ENCODE measurements at regions not wholly inside any gene's neighbourhood (a gene's known extent, or its start where the extent isn't known, plus 50 kb on each side); places are given as distances from the start of the nearest gene placed in this dataset.

DNA sequence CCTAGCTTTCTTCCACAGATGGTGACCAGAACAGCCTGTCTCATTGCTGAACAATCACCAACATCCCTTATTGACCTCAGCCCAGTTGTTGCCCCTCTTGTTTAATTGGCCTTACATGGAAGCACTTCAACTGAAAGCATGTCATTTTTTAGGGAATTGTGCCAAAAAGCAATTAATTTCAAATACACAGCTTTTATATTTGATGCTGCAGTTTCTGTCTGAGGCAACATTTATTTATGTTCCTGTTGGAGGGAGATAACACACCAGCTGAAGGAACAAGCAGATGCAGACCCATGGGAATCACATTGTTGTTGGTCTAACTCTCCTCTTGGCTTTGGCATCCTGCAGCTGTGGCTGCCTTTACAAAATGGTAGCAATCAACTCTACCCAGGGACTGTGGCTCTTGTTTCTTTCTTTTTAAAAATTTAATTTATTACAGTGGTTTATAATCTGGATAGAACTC, 498.1 kb upstream of the RGMA start:
- TF ChIP-seq, protein P1, sequence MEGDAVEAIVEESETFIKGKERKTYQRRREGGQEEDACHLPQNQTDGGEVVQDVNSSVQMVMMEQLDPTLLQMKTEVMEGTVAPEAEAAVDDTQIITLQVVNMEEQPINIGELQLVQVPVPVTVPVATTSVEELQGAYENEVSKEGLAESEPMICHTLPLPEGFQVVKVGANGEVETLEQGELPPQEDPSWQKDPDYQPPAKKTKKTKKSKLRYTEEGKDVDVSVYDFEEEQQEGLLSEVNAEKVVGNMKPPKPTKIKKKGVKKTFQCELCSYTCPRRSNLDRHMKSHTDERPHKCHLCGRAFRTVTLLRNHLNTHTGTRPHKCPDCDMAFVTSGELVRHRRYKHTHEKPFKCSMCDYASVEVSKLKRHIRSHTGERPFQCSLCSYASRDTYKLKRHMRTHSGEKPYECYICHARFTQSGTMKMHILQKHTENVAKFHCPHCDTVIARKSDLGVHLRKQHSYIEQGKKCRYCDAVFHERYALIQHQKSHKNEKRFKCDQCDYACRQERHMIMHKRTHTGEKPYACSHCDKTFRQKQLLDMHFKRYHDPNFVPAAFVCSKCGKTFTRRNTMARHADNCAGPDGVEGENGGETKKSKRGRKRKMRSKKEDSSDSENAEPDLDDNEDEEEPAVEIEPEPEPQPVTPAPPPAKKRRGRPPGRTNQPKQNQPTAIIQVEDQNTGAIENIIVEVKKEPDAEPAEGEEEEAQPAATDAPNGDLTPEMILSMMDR (conservative IDR thresholded peaks at IDR 0.05), result no peak
- no peak for TF ChIP-seq ZFX (IDR thresholded peaks at IDR 0.05)
- H3K27ac ChIP-seq, result no peak overlapping the region

DNA sequence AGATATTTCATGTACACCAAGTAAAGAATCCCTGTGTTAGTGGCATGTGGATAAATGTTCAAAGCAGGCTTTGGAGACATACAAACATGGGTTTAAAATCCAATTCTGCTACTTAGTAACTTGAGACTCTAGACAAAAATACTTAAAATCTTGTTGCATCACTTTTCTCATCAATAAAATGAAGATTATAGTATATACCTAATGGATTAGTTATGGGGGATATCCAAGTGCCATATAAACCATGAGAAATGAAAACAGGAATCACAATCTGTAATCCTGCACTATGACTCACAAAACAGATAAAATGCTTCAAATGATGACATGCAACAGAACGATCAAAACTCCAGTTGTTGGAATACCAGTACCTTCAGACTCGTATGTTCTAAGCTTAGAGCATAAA, 496.0 kb upstream of the RGMA start:
- H3K27ac ChIP-seq, result no peak overlapping the region
- TF ChIP-seq ZFX (IDR thresholded peaks at IDR 0.05), result no peak
- TF ChIP-seq, protein P1 (conservative IDR thresholded peaks at IDR 0.05), result no peak

DNA sequence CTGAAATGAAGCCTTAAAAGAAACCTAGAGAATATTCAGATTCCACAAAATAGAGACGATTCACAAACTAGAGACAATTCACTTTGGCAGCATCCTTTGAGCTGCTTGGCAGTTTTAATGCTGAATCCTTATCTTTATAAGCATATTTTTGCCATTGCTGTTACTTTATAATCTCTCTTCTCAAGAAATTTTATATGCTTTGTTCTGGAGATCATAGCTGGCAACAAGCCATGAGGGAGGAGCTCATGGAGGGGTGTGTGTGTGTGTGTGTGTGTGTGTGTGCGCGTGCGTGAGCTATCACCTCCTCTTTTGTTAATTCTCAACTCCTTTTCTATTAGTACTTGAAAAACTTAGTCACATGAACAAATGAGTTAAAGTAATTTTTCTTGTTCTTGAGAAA, 495.0 kb upstream of the RGMA start:
- TF ChIP-seq, protein P1 (conservative IDR thresholded peaks at IDR 0.05), result no peak
- no peak for TF ChIP-seq ZFX (IDR thresholded peaks at IDR 0.05)
- H3K27ac ChIP-seq, result no peak overlapping the region

DNA sequence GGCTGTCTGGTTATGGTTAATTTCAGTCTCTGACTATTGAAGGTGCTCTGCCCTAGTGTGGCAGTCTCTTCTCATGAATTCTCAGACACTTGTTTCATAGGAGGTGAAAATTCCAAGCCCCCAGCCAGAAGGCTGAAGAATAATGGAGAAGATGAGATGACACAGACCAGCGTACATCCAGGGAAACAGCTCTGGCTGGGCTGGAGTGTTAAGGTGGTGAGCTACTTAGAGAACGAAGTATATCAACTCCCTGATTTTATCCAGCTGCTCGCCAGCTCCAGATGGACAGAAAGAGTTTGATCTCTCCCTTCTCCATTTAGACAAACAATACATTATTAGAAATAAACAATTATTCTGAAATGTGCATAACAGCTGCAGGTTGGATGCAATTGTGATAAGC, 494.5 kb upstream of the RGMA start:
- TF ChIP-seq ZFX (IDR thresholded peaks at IDR 0.05), result no peak
- TF ChIP-seq, protein P1 (conservative IDR thresholded peaks at IDR 0.05), result no peak
- no peak overlapping the region for H3K27ac ChIP-seq

DNA sequence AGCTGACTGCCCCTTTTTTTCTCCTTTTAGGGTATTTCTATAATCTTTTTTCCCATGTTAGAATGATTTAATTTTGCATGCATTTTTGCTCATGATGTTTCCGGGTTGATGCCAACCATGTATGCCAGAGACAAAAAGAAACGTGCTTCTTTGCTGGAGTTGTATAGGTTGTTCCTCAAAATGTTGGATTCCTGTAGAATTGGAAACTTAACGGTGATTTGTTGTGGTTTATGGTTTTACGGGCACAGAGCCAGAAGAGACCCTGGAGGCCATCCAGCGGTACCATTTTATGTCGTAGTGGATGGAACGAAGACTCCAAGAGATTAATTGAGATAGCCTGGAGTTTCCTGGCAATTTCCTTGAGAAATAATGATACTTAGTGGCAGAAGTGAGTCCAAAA, 481.5 kb upstream of the RGMA start:
- H3K27ac ChIP-seq, result no peak overlapping the region
- TF ChIP-seq, protein P1 (conservative IDR thresholded peaks at IDR 0.05), result no peak
- no peak for TF ChIP-seq ZFX (IDR thresholded peaks at IDR 0.05)

DNA sequence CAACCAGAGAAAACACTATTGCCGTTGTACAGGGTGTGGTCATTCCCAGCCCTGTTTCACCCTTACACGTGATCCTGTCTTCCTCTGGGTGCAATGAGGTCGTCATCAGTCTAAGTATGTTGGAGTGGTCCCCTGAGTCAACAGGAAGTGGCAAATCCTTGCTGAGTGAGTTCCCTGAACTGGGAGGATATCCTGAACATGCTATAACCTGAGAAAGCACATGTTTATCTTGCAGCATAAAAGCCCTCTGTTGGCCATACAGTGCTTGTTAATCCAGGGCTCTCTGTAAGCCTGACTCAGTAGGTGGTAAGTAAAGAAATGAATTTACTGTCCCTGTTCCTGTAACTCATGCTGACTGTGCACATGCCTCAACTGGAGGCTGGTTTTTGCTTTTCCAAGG, 477.8 kb upstream of the RGMA start:
- TF ChIP-seq ZFX (IDR thresholded peaks at IDR 0.05), result no peak
- TF ChIP-seq, protein P1 (conservative IDR thresholded peaks at IDR 0.05), result no peak
- no peak overlapping the region for H3K27ac ChIP-seq

DNA sequence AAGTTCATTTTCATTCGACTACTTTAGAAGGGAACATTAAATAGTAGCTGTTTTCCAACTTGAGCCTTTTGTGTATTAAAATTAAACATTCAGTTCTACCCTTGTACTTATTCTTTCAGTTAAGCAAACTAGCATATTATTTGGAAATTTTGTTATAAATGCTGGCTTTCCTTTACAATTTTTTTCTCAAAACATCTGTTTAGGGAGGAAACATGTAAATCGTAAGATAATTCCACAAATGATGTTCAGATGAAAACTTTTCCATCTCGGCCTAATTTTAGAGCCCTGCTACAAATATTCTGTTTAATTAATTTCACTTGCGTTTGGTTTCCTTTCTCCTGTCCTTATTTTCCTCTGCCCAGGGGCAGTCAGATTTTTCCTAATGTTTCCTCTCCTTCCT, 476.2 kb upstream of the RGMA start:
- TF ChIP-seq ZFX (IDR thresholded peaks at IDR 0.05), result no peak
- TF ChIP-seq, protein P1 (conservative IDR thresholded peaks at IDR 0.05), result no peak
- no peak overlapping the region for H3K27ac ChIP-seq

All from C4-2B (cell line).